ENCODE measurements at regions not wholly inside any gene's neighbourhood (a gene's known extent, or its start where the extent isn't known, plus 50 kb on each side); places are given as distances from the start of the nearest gene placed in this dataset.

- TF ChIP-seq POLR2AphosphoS5 (IDR thresholded peaks at IDR 0.05; ENCODE audit: insufficient read depth, low read depth, low read length) (no peak), CTCF (IDR thresholded peaks at IDR 0.05; ENCODE audit: extremely low read depth in 1 of 2, insufficient read depth in 1 of 2, low read depth in 1 of 2, low read length in 2 of 2) (no peak), POLR2A (IDR thresholded peaks at IDR 0.05; ENCODE audit: low read depth, low read length) (no peak), EZH2 (IDR thresholded peaks at IDR 0.05; ENCODE audit: borderline replicate concordance, low read depth, low read length, severe bottlenecking) (no peak), JUN (IDR thresholded peaks at IDR 0.05; ENCODE audit: borderline replicate concordance, insufficient read depth, insufficient read length, low read depth) (no peak), FOS (IDR thresholded peaks at IDR 0.05; ENCODE audit: borderline replicate concordance, insufficient read depth, low read length) (no peak), GATA2 (IDR thresholded peaks at IDR 0.05; ENCODE audit: insufficient read depth, insufficient read length, low read depth, low read length) (no peak)
- TF ChIP-seq, protein P1, sequence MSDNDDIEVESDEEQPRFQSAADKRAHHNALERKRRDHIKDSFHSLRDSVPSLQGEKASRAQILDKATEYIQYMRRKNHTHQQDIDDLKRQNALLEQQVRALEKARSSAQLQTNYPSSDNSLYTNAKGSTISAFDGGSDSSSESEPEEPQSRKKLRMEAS (IDR thresholded peaks at IDR 0.05; ENCODE audit: insufficient read depth, insufficient read length) = no peak
These were observed 240.8 kb downstream of the DACT1 start for GRCh38 chr14:58878439-58879139.
